NK-92 treated with Interleukin-12 subunit alpha and Interleukin-12 subunit beta, amount 100 ng/mL, for 24 hours (cell line): ENCODE measurements at regions not wholly inside any gene's neighbourhood (a gene's known extent, or its start where the extent isn't known, plus 50 kb on each side); places are given as distances from the start of the nearest gene placed in this dataset.
"Not testable (repeated sequence)": the region's sequence is repeated elsewhere in the genome, so short reads cannot be mapped to it uniquely, and the experiment has no call there.

Experiments used
- DNase-seq: peaks from one replicate; lab custom pipeline; 2025; lab: John Stamatoyannopoulos, UW

- no peak for DNase-seq
Measured at GRCh38 chr19:28631961-28632360, 581.0 kb downstream of the UQCRFS1 start.

DNA sequence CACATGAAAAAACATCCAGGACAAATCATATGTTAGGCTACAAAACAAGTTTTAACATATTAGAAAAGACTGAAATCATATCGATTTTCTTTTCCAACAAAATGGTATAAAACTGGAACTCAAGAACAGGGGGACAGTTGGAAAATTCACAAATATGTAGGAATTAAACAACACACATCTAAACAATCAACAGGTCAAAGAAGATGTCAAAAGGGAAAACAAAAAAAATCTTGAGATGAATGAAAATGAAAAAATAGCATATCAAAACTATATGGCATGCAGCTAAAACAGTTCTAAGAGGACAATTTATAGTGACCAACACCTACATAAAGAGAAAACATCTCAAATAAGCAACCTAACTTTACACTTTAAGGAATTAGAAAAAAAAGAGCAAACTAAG, 585.3 kb downstream of the UQCRFS1 start:
- no peak for DNase-seq

GRCh38 chr19:28626407-28626806, 586.5 kb downstream of the UQCRFS1 start:
- not testable (repeated sequence) for DNase-seq

- no peak for DNase-seq
Measured at GRCh38 chr19:28619816-28620429, 593.0 kb downstream of the UQCRFS1 start.

DNA sequence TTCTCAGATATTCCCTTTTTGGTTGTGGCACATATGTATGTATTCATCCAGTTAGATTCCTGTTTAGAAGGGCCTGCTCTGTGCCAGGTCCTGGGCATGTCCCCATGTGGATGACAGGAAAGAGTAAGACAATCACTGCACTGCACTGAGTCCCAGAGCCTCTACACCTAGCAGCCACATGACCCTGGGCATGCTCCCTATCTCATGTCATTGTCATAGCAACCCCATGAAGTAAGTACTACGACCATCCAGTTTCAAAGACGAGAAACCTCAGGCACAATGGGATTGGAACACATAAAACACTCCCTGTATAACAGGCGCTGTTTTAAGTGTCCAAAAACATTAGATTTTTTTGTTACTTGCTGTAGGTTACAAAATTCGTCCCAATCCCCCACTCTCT, 594.4 kb downstream of the UQCRFS1 start:
- DNase-seq: no peak

DNA sequence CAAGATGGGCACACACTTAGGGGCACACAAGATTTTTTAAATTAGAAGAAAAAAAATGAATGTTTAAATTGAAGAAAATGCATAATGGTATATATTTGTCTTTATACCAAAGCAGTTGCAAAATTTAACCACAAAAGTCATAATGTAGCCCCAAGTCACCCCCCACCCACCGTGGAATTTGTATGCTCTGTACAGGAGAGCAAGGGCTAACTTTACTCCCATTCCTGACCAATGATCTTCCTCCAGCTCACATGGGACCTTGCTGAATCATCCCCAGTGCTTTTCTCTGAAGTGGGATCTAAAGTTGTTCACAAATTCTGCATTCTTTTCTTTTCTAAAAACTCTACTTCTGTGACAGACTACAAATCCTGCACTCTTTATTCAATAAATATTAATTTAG, 597.0 kb downstream of the UQCRFS1 start:
- no peak for DNase-seq

- DNase-seq: no peak
Measured at GRCh38 chr19:28615546-28615916, 597.4 kb downstream of the UQCRFS1 start.

DNA sequence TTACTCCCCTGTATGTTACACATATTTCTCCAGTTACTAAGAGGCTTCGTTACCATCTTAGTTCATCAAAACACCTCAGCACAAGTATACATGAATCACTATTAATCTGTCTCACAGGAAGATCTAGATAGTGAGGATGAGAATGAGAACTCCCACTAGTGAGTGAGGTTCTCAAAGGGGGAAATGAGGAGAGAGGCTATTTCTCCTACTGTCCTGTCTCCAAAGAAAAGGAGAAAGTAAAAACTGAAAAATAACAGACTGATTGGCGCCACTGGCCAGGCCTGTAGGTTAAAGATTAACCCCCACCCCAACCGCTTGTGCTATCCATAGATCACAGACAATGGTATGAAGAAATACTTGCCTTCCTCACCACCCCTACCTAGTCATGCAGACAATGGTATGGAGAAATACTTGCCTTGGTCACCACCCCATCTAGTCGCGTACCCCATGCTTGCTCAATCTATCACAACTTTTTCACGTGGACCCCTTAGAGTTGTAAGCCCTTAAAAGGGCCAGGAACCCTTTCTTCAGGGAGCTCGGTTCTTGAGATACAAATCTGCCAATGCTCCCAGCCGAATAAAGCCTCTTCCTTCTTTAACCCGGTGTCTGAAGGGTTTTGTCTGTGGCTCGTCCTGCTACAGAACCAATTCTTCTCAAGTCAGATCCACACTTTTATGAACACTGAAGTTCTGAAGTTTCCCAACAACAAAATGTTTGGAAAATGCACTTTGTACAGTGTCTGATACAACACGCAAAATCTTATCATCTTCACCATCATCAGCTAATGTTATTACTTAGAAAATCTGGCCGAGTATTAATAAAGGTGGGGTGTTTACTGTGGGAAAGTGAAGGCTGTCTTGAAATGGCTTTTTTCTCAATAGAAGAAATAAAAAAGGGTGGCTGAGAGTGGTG, 598.1 kb downstream of the UQCRFS1 start:
- DNase-seq: no peak

DNA sequence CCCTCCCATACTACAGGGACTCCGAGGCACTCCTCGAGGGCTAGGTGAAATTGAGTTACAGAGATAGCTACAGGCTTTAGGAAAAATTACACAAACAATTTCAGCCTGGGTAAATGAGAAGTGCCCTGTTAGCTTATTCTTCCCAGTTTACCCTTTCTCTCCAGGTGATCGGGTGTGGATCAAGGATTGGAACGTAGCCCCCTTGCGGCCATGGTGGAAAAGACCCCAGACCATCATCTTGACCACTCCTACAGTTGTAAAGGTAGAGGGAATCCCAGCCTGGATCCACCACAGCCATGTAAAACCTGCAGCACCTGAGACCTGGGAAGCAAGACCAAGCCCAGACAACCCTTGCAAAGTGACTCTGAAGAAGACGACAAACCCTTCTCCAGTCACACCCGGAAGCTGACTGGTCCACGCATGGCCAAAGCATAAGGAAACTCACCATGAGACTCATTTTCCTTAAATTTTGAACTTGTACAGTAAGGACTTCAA, 600.6 kb downstream of the UQCRFS1 start:
- DNase-seq: no peak

DNA sequence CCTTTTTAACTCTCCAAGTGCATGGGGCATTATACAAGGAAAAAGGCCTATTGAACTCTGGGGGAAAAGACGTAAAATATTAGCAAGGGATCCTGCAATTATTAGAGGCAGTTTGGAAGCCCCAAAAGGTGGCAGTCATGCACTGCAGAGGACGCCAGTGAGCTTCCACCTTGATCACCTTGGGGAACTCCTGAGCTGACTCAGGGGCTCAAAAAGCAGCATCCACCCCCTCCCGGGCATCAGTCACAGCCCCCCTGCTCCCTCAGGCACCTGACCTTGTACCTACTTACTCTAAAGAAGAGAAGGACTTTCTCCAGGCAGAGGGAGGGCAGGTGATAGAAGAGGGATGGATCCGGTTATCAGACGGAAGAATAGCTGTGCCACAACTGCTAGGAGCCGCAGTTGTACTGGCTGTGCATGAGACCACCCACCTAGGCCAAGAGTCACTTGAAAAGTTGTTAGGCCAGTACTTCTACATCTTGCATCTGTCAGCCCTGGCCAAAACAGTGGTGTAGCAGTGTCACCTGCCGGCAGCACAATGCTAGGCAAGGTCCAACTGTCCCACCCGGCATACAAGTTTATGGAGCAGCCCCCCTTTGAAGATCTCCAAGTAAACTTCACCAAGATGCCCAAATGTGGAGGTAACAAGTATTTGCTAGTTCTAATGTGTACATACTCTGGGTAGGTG, 601.6 kb downstream of the UQCRFS1 start:
- DNase-seq: not testable (repeated sequence)

DNA sequence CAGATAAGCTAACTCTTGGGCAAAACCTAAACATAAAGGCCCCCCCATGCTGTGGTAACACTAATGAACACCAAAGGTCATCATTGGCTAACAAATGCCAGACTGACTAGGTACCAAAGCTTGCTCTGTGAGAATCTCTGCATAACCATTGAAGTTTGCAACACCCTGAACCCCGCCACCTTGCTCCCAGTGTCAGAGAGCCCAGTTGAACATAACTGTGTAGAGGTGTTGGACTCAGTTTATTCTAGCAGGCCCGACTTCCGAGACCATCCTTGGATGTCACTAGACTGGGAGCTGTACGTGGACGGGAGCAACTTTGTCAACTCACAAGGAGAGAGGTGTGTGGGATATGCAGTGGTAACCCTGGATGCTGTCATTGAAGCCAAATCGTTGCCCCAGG, 602.2 kb downstream of the UQCRFS1 start:
- no peak for DNase-seq

DNA sequence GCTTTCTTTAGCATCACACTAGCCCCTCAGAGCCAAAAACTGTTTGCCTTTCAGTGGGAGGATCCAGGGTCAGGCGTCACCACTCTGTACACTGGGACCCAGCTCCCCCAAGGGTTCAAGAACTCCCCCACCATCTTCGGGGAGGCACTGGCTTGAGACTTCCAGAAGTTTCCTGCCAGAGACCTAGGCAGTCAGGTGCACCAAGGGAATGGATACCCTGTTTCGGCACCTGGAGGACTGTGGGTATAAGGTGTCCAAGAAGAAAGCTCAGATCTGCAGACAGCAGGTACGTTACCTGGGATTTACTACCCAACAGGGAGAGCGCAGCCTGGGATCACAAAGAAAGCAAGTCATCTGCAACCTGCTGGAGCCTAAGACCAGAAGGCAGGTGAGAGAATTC, 603.0 kb downstream of the UQCRFS1 start:
- no peak for DNase-seq

- DNase-seq: no peak
Measured at GRCh38 chr19:28609091-28609755, 603.7 kb downstream of the UQCRFS1 start.

DNA sequence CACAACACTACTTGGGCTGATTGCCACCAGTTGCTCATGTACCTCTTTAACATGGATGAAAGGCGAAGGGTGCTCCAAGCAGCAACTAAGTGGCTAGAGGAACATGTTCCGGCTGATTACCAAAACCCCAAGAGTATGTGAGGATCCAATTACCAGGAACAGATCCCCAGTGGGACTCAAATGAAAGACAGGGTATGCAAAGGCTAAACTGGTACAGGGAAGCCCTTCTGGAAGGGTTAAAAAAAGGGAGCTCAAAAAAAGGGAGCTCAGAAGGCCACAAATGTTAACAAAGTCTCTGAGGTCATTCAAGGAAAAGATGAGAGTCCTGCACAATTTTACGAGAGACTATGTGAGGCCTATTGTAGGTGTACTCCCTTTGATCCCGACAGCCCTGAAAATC, 604.7 kb downstream of the UQCRFS1 start:
- no peak for DNase-seq

GRCh38 chr19:28607066-28607583, 605.8 kb downstream of the UQCRFS1 start:
- DNase-seq: no peak

DNA sequence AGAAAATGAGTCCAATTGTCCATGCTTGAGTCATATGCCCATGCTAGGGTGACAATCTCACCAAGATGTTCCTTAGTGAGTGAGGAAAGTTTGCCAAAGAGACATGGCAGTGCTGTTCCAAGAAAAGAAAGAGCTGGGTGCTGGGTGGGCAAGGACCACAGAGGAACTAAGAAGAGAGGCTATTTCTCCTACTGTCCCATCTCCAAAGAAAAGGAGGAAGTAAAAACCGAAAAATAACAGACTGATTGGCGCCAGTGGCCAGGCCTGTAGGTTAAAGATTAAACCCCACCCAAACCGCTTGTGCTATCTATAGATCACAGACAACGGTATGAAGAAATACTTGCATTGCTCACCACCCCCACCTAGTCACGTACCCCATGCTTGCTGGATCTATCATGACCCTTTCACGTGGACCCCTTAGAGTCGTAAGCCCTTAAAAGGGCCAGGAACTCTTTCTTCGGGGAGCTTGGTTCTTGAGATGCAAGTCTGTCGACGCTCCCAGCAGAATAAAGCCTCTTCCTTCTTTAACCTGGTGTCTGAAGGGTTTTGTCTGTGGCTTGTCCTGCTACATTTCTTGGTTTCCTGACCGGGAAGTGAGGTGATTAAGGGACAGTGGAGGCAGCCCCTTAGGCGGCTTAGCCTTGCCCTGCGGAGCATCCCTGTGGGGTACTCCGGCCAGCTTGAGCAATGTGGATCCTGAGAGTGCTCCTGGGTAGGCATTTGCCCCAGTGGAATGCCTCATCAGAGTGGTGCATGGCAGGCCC, 606.5 kb downstream of the UQCRFS1 start:
- DNase-seq: no peak

GRCh38 chr19:28605501-28606268, 607.3 kb downstream of the UQCRFS1 start:
- DNase-seq: no peak

DNA sequence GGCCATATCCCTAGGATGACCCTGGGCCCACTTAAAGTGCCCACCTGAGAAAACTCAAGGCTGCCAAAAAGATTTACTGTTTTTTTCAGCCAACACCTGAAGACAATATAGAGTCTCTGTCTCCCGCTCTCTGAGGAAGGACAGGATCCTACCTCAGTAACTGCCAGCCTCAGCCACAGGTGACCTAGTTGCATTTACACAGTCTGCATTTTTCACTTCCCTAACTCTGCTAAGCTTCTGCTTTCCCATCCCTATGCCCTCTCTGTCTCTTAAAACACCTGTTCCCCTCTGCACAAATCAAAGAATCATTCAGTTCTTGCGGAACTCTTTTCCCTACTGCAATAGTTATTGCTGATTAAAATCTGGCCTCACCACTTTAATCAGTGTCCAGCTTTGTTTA, 609.5 kb downstream of the UQCRFS1 start:
- no peak for DNase-seq

DNA sequence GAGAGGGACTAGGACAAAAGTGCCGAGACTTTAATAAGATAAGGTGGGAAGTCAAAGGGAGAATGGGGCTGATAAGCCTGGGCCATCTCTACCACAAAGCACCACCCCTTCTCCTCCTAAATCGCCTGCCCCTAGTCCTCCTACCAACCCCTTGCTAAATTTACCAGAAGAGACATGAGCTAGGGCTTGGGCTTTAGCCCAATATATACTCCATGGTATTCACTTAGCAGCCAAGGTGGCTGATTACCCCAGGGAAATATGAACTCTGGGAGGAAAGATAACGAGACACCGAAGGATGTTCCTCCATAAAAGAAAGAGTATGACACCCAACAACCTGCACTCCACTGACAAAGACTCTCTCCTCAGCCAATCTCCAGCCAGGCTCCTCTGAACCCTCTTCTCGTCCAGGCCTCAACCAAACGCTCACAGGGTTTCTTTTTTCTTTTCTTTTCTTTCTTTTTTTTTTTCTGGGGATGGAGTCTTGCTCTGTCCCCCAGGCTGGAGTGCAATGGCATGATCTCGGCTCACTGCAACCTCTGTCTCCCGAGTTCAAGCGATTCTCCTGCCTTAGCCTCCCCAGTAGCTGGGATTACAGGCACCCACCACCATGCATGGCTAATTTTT, 610.2 kb downstream of the UQCRFS1 start:
- no peak for DNase-seq
